ENCODE measurements at regions not wholly inside any gene's neighbourhood (a gene's known extent, or its start where the extent isn't known, plus 50 kb on each side); places are given as distances from the start of the nearest gene placed in this dataset.

- TF ChIP-seq EZH2phosphoT487 (IDR thresholded peaks at IDR 0.05; ENCODE audit: insufficient read depth, low read depth) (no peak), EZH2 (IDR thresholded peaks at IDR 0.05; ENCODE audit: insufficient read depth, poor library complexity, severe bottlenecking) (no peak)
Measured at GRCh38 chr7:56479136-56479535, 362.9 kb upstream of the NUPR2 start.

Measured in GM23248 (cell line).